ENCODE measurements at regions not wholly inside any gene's neighbourhood (a gene's known extent, or its start where the extent isn't known, plus 50 kb on each side); places are given as distances from the start of the nearest gene placed in this dataset.
"Not testable (repeated sequence)": the region's sequence is repeated elsewhere in the genome, so short reads cannot be mapped to it uniquely, and the experiment has no call there.

DNA sequence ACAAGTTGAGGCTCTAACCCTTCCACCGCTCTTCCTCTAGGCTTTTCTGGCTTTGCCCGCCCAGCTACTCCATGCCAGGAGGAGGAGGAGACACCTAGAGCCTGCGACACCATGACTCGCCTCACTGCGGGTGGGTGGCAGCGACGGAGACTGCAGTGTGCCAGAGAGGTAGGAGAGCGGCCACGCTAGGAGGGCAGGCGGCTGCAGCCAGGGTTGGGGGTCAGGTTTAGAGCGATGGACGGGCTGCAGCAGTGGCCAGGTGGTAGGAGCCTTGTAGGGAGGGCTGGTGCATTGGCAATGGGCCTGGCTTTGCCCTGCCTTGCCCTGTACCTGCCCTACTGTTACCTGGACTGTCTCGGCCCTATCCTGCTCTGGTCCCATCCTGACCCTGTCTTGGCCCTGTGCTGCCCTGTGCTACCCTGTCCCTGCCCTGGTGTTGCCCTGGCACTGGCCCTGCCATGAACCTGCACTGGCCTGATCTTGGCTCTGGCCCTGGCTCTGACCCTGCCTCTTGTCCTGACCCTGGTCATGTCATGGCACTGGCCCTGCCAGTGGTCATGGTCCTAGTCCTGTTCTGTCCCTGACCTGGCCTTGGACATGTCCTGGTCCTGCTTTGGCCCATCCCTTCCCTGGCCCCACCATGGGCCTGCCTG lies 2890.1 kb upstream of the TEKT4 start:
- not testable (repeated sequence) for TF ChIP-seq ZNF239, ZNF449 (tag by site-specific recombination; IDR thresholded peaks at IDR 0.05)
- TF ChIP-seq, protein P1, sequence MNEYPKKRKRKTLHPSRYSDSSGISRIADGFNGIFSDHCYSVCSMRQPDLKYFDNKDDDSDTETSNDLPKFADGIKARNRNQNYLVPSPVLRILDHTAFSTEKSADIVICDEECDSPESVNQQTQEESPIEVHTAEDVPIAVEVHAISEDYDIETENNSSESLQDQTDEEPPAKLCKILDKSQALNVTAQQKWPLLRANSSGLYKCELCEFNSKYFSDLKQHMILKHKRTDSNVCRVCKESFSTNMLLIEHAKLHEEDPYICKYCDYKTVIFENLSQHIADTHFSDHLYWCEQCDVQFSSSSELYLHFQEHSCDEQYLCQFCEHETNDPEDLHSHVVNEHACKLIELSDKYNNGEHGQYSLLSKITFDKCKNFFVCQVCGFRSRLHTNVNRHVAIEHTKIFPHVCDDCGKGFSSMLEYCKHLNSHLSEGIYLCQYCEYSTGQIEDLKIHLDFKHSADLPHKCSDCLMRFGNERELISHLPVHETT (tag by site-specific recombination; IDR thresholded peaks at IDR 0.05) = not testable (repeated sequence)

All from HEK293 (cell line).